DND-41 (cell line): ENCODE measurements at regions not wholly inside any gene's neighbourhood (a gene's known extent, or its start where the extent isn't known, plus 50 kb on each side); places are given as distances from the start of the nearest gene placed in this dataset.
"Not testable (repeated sequence)": the region's sequence is repeated elsewhere in the genome, so short reads cannot be mapped to it uniquely, and the experiment has no call there.

ENCODE experiments used
- ATAC-seq: fragments of 200-7000 bp; cut with Tn5 transposase; 3 replicates; pipeline ENCODE4 v1.9.1; 2021; ENCODE audit warnings: low read depth; ENCODE audit not compliant: insufficient read depth
- DNase-seq: peaks from one replicate; pipeline ENCODE4 v3.0.0-alpha.2; 2020
- H2AFZ ChIP-seq: 2 replicates; pipeline ENCODE4 v1.6.0; 2012; ENCODE audit warnings: low read depth, low read length
- H3K27ac ChIP-seq: 2 replicates; pipeline ENCODE4 v1.5.1; 2012; ENCODE audit warnings: low read length, inconsistent platforms
- H3K27me3 ChIP-seq: fragments of 200-600 bp; sonication (generic); 2 replicates; pipeline ENCODE4 v1.6.0; 2012; ENCODE audit warnings: low read length, mild to moderate bottlenecking, inconsistent platforms; ENCODE audit not compliant: insufficient read depth, poor library complexity
- H3K36me3 ChIP-seq: 2 replicates; pipeline ENCODE4 v1.5.1; 2012; ENCODE audit warnings: low read length, inconsistent platforms; ENCODE audit not compliant: insufficient read depth
- H3K4me1 ChIP-seq: 2 replicates; pipeline ENCODE4 v1.5.1; 2012; ENCODE audit warnings: mild to moderate bottlenecking, low read length; ENCODE audit not compliant: insufficient read depth
- H3K4me2 ChIP-seq: 2 replicates; pipeline ENCODE4 v1.6.0; 2012; ENCODE audit warnings: mild to moderate bottlenecking, moderate library complexity, low read length, inconsistent platforms; ENCODE audit not compliant: insufficient read depth
- H3K4me3 ChIP-seq, 2 experiments: fragments of 200-600 bp in 1 of 2; shearing (Covaris generic) in 1 of 2; 2 replicates each; pipeline ENCODE4 v1.5.1; 2012 to 2016; ENCODE audit warnings: inconsistent platforms in 2 of 2, low read length in 2 of 2, mild to moderate bottlenecking in 2 of 2, low read depth in 1 of 2, moderate library complexity in 1 of 2
- H3K79me2 ChIP-seq: 2 replicates; pipeline ENCODE4 v1.6.0; 2012; ENCODE audit warnings: low read length, inconsistent platforms; ENCODE audit not compliant: insufficient read depth
- H3K9ac ChIP-seq: 2 replicates; pipeline ENCODE4 v1.6.0; 2012; ENCODE audit warnings: low read depth, mild to moderate bottlenecking, inconsistent platforms, low read length, moderate library complexity
- H3K9me3 ChIP-seq: 2 replicates; pipeline ENCODE4 v1.5.1; 2012; ENCODE audit warnings: low read length, moderate library complexity, mild to moderate bottlenecking, inconsistent platforms; ENCODE audit not compliant: insufficient read depth, severe bottlenecking
- H4K20me1 ChIP-seq: 2 replicates; pipeline ENCODE4 v1.6.0; 2012; ENCODE audit warnings: low read length; ENCODE audit not compliant: insufficient read depth
- EZH2 ChIP-seq: IDR thresholded peaks from 3 replicates; pipeline ENCODE4 v1.6.1; 2012; ENCODE audit warnings: borderline replicate concordance, low read depth, mild to moderate bottlenecking, moderate library complexity, low read length, inconsistent platforms; ENCODE audit not compliant: severe bottlenecking
- TF ChIP-seq, protein P1 (sequence below): IDR thresholded peaks from 2 replicates; pipeline ENCODE4 v1.5.1; 2012; ENCODE audit warnings: borderline replicate concordance, low read length, moderate library complexity, mild to moderate bottlenecking; ENCODE audit not compliant: poor library complexity, severe bottlenecking; ENCODE audit errors: extremely low read depth

DNA sequence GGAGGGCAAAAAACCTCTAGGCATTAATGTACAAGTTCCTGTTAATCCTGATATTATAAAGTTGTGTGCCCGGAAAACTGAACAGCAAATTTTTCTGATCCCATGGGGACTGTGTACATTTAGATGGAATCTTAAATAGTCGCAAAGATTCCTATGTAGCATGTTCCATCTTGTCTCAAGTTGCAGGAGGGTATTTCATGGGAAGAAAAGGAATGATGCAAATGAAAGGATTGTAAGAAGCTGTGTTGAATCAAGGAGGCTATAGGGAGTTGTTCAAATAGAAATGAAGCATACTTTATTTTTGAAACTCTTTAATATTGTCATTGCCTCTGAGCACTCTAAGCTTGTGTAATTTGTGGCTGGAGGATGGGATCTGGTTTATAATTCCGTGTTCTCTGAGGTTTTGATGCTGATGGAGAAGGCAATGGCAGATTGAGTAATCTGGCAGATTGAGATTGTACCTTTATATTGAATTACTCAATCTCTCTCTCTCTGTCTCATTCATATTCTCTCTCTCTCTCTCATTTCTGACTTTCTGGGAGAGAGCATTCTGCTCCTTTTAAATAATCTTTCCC, 288.5 kb downstream of the OSTF1 start:
- Histone ChIP-seq H3K27me3 (no peaks in the 10 kb centered on the region), H3K4me3 (no peak overlapping the region), H4K20me1 (no peaks in the 10 kb centered on the region), H3K79me2 (no peaks in the 10 kb centered on the region), H3K27ac (no peak overlapping the region), H3K36me3 (no peaks in the 10 kb centered on the region), H3K4me2 (no peak overlapping the region), H2AFZ (no peak overlapping the region), H3K9me3 (no peaks in the 10 kb centered on the region), H3K4me1 (no peaks in the 10 kb centered on the region), H3K9ac (no peak overlapping the region)
- no peak for DNase-seq
- no peak for ATAC-seq
- no peak for TF ChIP-seq EZH2
- TF ChIP-seq, protein P1, sequence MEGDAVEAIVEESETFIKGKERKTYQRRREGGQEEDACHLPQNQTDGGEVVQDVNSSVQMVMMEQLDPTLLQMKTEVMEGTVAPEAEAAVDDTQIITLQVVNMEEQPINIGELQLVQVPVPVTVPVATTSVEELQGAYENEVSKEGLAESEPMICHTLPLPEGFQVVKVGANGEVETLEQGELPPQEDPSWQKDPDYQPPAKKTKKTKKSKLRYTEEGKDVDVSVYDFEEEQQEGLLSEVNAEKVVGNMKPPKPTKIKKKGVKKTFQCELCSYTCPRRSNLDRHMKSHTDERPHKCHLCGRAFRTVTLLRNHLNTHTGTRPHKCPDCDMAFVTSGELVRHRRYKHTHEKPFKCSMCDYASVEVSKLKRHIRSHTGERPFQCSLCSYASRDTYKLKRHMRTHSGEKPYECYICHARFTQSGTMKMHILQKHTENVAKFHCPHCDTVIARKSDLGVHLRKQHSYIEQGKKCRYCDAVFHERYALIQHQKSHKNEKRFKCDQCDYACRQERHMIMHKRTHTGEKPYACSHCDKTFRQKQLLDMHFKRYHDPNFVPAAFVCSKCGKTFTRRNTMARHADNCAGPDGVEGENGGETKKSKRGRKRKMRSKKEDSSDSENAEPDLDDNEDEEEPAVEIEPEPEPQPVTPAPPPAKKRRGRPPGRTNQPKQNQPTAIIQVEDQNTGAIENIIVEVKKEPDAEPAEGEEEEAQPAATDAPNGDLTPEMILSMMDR, result no peak

DNA sequence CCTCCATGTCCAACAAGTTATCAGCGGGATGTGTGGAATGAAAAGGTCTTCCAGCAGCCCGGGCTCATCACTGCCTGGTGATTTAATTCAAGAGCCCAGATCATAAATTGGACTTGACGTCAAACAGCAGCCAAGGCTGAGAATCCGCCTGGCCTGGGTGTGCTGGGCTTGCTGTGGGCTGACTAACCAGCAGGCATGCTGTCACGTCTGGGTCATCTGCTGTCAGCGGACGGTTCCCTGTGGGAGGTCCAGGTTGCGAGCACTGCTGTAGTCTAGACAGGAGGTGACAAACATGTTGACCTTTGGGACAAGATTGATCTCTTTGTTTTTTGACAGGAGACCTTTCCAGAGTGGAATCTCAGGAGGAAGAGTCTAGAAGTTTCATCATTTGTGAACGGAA, 289.7 kb downstream of the OSTF1 start:
- H2AFZ ChIP-seq, result no peak overlapping the region
- no peak overlapping the region for H3K9ac ChIP-seq
- no peak overlapping the region for H3K27ac ChIP-seq
- no peaks in the 10 kb centered on the region for H3K79me2 ChIP-seq
- TF ChIP-seq, protein P1, result no peak
- no peak for TF ChIP-seq EZH2
- H3K36me3 ChIP-seq, result no peaks in the 10 kb centered on the region
- H3K9me3 ChIP-seq, result no peaks in the 10 kb centered on the region
- no peak overlapping the region for H3K4me2 ChIP-seq
- H3K4me1 ChIP-seq, result no peaks in the 10 kb centered on the region
- H3K4me3 ChIP-seq, result no peak overlapping the region
- H3K27me3 ChIP-seq, result no peaks in the 10 kb centered on the region
- no peaks in the 10 kb centered on the region for H4K20me1 ChIP-seq
- ATAC-seq (no peak), DNase-seq (no peak)

DNA sequence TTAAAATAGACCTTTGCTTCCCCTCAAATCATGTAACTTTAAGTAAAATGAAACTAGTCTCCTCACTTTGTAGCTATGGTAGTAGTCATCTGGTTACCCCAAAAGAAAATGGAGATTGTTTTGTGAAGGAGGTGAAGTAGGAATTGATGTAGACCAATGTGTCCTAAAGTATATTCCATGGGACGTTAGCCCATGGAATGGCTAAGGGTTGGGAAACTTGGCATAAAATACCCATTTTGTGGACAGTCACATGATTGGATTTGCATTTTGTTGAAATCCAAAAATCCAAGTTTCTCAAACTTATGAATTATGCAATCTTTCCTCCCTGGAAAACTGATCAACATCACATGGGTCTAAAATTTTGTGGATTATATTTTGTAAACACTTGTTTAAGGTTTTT, 290.6 kb downstream of the OSTF1 start:
- Histone ChIP-seq H3K79me2 (no peaks in the 10 kb centered on the region), H3K27ac (no peak overlapping the region), H3K36me3 (no peaks in the 10 kb centered on the region), H3K27me3 (no peaks in the 10 kb centered on the region), H3K9me3 (no peaks in the 10 kb centered on the region), H2AFZ (no peak overlapping the region), H3K9ac (no peak overlapping the region), H3K4me1 (no peaks in the 10 kb centered on the region), H3K4me2 (no peak overlapping the region), H3K4me3 (no peak overlapping the region), H4K20me1 (no peaks in the 10 kb centered on the region)
- TF ChIP-seq, protein P1, result no peak
- ATAC-seq (no peak), DNase-seq (no peak)

DNA sequence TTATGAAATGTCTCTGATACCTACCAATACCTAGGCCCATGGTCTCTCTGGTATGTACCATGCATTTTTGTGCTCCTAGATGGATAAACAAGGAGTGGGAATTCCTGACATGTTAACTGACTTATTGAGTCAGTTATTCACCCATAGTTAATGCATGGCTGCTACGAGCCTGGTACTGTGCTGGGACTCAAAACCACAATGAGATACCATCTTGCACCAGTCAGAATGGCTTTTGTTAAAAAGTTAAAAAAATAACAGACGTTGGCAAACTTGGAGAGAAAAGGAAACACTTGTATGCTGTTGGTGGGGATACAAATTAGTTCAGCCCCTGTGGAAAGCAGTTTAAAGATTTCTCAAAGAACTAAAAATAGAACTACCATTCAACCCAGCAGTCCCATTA, 293.8 kb downstream of the OSTF1 start:
- Histone ChIP-seq H3K9me3 (peaks cover 3% of the 10 kb centered on the region), H3K9ac (no peak overlapping the region), H2AFZ (no peak overlapping the region), H3K4me3 (no peak overlapping the region), H3K27ac (no peak overlapping the region), H3K36me3 (no peaks in the 10 kb centered on the region), H3K4me2 (no peak overlapping the region), H4K20me1 (no peaks in the 10 kb centered on the region), H3K4me1 (no peaks in the 10 kb centered on the region), H3K27me3 (no peaks in the 10 kb centered on the region), H3K79me2 (no peaks in the 10 kb centered on the region)
- ATAC-seq (no peak), DNase-seq (no peak)
- no peak for TF ChIP-seq EZH2
- TF ChIP-seq, protein P1, result no peak

DNA sequence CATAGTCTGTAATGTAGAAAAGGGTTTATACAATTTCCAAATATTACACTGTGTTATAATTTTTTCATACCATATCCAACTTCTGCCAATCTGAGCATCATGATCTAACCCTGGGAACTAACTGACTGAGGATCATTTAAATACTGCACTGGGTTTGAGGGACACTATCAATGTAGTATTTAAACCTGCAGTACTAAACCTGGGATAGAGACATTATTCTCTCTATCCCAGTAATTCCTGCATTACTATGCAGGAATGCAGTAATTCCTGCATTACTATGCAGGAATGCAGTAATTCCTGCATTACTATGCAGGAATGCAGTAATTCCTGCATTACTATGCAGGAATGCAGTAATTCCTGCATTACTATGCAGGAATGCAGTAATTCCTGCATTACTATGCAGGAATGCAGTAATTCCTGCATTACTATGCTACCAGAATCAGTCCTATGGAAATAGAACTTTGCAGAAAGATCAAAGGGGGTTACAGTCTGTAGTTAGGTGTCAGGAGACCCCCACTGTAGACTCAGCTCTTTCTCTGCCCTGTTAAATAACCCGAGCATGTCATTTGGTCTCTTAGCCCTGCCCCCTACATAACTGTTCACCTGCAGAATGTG, 295.2 kb downstream of the OSTF1 start:
- H3K27me3 ChIP-seq, H3K4me2 ChIP-seq: not testable (repeated sequence)

More for the DNA sequence above, 295.2 kb downstream of the OSTF1 start:
- not testable (repeated sequence) for H3K4me1 ChIP-seq, H4K20me1 ChIP-seq, H3K4me3 ChIP-seq, ATAC-seq, H3K79me2 ChIP-seq, H3K27ac ChIP-seq, H3K9ac ChIP-seq, H2AFZ ChIP-seq, H3K9me3 ChIP-seq, H3K36me3 ChIP-seq, DNase-seq
